ENCODE measurements at regions not wholly inside any gene's neighbourhood (a gene's known extent, or its start where the extent isn't known, plus 50 kb on each side); places are given as distances from the start of the nearest gene placed in this dataset.

DNA sequence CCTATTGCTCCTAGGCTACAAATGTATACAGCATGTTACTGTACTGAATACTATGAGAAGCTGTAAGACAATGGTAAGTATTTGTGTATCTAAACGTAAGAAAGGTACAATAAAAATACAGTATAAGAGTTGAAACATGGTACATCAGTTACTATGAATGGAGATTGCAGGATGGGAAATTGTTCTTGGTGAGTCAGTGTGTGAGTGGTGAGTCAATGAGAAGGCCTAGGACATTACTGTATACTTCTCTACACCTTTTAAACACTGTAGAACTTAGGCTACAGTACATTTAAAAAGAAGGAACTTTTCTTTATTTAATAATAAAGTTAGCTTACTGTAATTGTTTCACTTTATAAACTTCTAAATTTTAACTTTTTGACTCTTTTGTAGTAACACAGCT, 2603.2 kb downstream of the PCDH7 start:
- no peak for TF ChIP-seq EZH2 (IDR thresholded peaks at IDR 0.05; ENCODE audit: insufficient read depth, poor library complexity, severe bottlenecking)
- no peak for TF ChIP-seq EZH2phosphoT487 (IDR thresholded peaks at IDR 0.05; ENCODE audit: insufficient read depth, low read depth)
